Ovary (tissue), 3 donors: ENCODE measurements at regions not wholly inside any gene's neighbourhood (a gene's known extent, or its start where the extent isn't known, plus 50 kb on each side); places are given as distances from the start of the nearest gene placed in this dataset.

Experiments
- EP300 ChIP-seq: sonication (generic); formaldehyde crosslinking; IDR thresholded peaks from one replicate; pipeline ENCODE4 v1.6.1; 2017; ENCODE audit warnings: antibody characterized with exemption
- POLR2A ChIP-seq: fragments of 450-650 bp; IDR thresholded peaks from one replicate; pipeline ENCODE4 v1.6.1; 2017; ENCODE audit warnings: antibody characterized with exemption, mild to moderate bottlenecking, moderate library complexity
- TF ChIP-seq, protein P1 (sequence below), 3 donors: fragments of 450-650 bp in 2 of 3; fragments of 200-600 bp in 1 of 3; IDR thresholded peaks; one replicate each; pipeline versions ENCODE4 v1.5.1 to v1.8.0; 2016 to 2022; ENCODE audit warnings: antibody characterized with exemption in 3 of 3, mild to moderate bottlenecking in 1 of 3
- donor health status: DM: no; HTN: no; CAD: no.

DNA sequence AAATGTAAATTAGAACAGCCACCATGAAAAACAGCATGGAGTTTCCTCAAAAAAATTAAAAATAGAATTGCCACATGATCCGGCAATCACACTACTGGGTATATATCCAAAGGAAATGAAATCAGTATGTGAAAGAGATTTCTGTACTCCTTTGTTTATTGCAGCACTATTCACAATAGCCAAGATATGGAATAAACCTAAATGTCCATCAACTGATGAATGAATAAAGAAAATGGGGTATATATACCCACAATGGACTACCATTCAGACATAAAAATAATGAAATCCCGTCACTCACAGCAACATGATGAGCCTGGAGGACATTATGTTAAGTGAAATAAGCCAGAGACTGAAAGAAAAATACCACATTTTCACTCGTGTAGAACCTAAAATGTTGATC is 296.9 kb downstream of the RAP2B start:
- TF ChIP-seq, protein P1, sequence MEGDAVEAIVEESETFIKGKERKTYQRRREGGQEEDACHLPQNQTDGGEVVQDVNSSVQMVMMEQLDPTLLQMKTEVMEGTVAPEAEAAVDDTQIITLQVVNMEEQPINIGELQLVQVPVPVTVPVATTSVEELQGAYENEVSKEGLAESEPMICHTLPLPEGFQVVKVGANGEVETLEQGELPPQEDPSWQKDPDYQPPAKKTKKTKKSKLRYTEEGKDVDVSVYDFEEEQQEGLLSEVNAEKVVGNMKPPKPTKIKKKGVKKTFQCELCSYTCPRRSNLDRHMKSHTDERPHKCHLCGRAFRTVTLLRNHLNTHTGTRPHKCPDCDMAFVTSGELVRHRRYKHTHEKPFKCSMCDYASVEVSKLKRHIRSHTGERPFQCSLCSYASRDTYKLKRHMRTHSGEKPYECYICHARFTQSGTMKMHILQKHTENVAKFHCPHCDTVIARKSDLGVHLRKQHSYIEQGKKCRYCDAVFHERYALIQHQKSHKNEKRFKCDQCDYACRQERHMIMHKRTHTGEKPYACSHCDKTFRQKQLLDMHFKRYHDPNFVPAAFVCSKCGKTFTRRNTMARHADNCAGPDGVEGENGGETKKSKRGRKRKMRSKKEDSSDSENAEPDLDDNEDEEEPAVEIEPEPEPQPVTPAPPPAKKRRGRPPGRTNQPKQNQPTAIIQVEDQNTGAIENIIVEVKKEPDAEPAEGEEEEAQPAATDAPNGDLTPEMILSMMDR (IDR thresholded peaks at IDR 0.05) = no peak
- TF ChIP-seq EP300 = no peak
- TF ChIP-seq POLR2A = no peak
